Liver (tissue), 3 donors: ENCODE measurements at regions not wholly inside any gene's neighbourhood (a gene's known extent, or its start where the extent isn't known, plus 50 kb on each side); places are given as distances from the start of the nearest gene placed in this dataset.

Source experiments
- FOXA2 ChIP-seq: IDR thresholded peaks from 2 replicates; pipeline ENCODE4 v1.6.1; 2016; ENCODE audit warnings: antibody characterized with exemption
- HNF4G ChIP-seq: IDR thresholded peaks from 2 replicates; pipeline ENCODE4 v1.6.1; 2016; ENCODE audit warnings: antibody characterized with exemption
- TAF1 ChIP-seq: conservative IDR thresholded peaks from 2 replicates; pipeline ENCODE4 v1.6.1; 2016; ENCODE audit warnings: antibody characterized with exemption, mild to moderate bottlenecking
- TF ChIP-seq, protein P1 (sequence below): fragments of 150-350 bp; IDR thresholded peaks from 2 replicates; pipeline ENCODE4 v1.5.1; 2017; ENCODE audit warnings: improper control_type of control experiment, low read depth, low read length; ENCODE audit not compliant: missing input control
- donor health status: healthy.
- donor health status: healthy.

DNA sequence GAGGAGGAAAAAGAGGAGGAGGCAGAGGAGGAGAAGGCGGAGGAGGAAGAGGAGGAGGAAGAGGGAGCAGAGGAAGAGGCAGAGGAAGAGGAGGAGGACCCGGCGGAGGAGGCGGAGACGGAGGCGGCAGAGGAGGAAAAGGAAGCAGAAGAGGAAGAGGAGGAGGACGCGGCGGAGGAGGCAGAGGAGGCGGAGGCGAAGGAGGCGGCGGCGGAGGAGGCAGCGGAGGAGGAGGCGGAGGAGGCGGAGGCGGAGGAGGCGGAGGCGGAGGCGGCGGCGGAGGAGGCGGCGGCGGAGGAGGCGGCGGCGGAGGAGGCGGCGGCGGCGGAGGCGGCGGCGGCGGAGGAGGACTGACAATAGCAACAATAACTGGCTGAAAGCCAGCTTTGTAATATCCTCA is 616.6 kb downstream of the TBC1D22A start:
- TF ChIP-seq FOXA2 (no peak), TAF1 (no peak), HNF4G (no peak)
- TF ChIP-seq, protein P1, sequence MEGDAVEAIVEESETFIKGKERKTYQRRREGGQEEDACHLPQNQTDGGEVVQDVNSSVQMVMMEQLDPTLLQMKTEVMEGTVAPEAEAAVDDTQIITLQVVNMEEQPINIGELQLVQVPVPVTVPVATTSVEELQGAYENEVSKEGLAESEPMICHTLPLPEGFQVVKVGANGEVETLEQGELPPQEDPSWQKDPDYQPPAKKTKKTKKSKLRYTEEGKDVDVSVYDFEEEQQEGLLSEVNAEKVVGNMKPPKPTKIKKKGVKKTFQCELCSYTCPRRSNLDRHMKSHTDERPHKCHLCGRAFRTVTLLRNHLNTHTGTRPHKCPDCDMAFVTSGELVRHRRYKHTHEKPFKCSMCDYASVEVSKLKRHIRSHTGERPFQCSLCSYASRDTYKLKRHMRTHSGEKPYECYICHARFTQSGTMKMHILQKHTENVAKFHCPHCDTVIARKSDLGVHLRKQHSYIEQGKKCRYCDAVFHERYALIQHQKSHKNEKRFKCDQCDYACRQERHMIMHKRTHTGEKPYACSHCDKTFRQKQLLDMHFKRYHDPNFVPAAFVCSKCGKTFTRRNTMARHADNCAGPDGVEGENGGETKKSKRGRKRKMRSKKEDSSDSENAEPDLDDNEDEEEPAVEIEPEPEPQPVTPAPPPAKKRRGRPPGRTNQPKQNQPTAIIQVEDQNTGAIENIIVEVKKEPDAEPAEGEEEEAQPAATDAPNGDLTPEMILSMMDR, result no peak
